Gastrocnemius medialis (tissue), 4 donors: ENCODE measurements at regions not wholly inside any gene's neighbourhood (a gene's known extent, or its start where the extent isn't known, plus 50 kb on each side); places are given as distances from the start of the nearest gene placed in this dataset.

ENCODE experiments used
- CTCF ChIP-seq, 5 experiments: fragments of 450-650 bp in 3 of 5; fragments of 200-600 bp in 2 of 5; sonication (generic) in 2 of 5; IDR thresholded peaks in 4 of 5; conservative IDR thresholded peaks in 1 of 5; 1 replicate in 4 of 5; 2 replicates in 1 of 5; pipeline ENCODE4 v1.5.1; 2016 to 2019; ENCODE audit warnings: antibody characterized with exemption in 5 of 5, mild to moderate bottlenecking in 3 of 5, moderate library complexity in 3 of 5
- POLR2A ChIP-seq, 2 donors: fragments of 450-650 bp; IDR thresholded peaks; one replicate each; pipeline ENCODE4 v1.6.1; 2017; ENCODE audit warnings: antibody characterized with exemption in 2 of 2, mild to moderate bottlenecking in 2 of 2, moderate library complexity in 2 of 2

DNA sequence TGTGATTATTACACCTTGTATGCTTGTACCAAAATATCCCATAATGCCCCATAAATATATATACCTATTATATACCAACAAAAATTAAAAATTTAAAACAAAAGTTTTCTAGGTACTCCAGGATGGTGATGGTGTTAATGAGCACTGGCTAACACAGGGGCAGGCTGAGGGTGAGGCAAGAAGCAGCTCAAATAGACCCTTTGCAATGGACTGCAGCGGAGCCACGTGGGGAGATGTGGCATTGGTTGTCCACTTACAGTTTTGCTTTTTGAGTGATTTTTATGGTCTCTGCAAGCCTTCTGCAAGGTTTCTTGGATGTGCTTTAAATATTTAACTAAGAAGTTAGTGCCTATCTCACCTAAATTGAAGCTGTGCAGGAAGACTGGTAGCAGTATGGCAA, 132.9 kb downstream of the RAP2A start:
- TF ChIP-seq CTCF (IDR thresholded peaks at IDR 0.05 in 4 of 5, conservative IDR thresholded peaks at IDR 0.05 in 1 of 5) (no peak), POLR2A (IDR thresholded peaks at IDR 0.05) (no peak)
